OCI-LY7 (cell line): ENCODE measurements at regions not wholly inside any gene's neighbourhood (a gene's known extent, or its start where the extent isn't known, plus 50 kb on each side); places are given as distances from the start of the nearest gene placed in this dataset.

Source experiments
- EZH2phosphoT487 ChIP-seq: fragments of 200-600 bp; sonication (generic); IDR thresholded peaks from 2 replicates; pipeline ENCODE4 v1.6.1; 2018; ENCODE audit warnings: low read depth, borderline replicate concordance, mild to moderate bottlenecking, mixed run types, antibody characterized with exemption, low read length, moderate library complexity, mixed read lengths
- TF ChIP-seq, protein P1 (sequence below): fragments of 200-600 bp; sonication (generic); conservative IDR thresholded peaks from 2 replicates; pipeline ENCODE4 v1.5.1; 2014; ENCODE audit warnings: mild to moderate bottlenecking, antibody characterized with exemption, low read length, moderate library complexity, mixed read lengths

DNA sequence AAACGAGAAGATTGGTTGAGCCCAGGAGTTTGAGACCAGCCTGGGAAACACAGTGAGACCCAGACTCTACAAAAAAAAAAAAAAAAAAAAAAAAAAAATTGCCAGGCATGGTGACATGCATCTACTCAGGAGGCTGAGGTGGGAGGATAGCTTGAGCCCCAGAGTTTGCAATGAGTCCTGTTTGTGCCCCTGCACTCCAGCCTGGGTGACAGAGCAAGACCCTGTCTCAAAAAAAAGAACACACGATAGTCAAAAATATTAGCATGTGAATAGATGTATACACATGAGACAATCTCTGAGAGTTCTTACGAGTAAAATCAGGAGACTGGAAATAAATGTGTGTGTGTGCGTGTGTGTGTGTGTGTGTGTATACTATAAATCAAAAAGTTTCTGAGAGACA is 966.3 kb downstream of the FSTL5 start:
- TF ChIP-seq, protein P1, sequence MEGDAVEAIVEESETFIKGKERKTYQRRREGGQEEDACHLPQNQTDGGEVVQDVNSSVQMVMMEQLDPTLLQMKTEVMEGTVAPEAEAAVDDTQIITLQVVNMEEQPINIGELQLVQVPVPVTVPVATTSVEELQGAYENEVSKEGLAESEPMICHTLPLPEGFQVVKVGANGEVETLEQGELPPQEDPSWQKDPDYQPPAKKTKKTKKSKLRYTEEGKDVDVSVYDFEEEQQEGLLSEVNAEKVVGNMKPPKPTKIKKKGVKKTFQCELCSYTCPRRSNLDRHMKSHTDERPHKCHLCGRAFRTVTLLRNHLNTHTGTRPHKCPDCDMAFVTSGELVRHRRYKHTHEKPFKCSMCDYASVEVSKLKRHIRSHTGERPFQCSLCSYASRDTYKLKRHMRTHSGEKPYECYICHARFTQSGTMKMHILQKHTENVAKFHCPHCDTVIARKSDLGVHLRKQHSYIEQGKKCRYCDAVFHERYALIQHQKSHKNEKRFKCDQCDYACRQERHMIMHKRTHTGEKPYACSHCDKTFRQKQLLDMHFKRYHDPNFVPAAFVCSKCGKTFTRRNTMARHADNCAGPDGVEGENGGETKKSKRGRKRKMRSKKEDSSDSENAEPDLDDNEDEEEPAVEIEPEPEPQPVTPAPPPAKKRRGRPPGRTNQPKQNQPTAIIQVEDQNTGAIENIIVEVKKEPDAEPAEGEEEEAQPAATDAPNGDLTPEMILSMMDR = no peak
- no peak for TF ChIP-seq EZH2phosphoT487
